ENCODE measurements at regions not wholly inside any gene's neighbourhood (a gene's known extent, or its start where the extent isn't known, plus 50 kb on each side); places are given as distances from the start of the nearest gene placed in this dataset.

GRCh38 chr4:59060895-59061294 lies 1950.7 kb upstream of the IGFBP7 start:
- TF ChIP-seq CTCF (conservative IDR thresholded peaks at IDR 0.05; ENCODE audit: low read depth, low read length) = no peak
- no peak for DNase-seq (ENCODE audit: low read depth)
- H3K4me3 ChIP-seq (ENCODE audit: low read length) = no peak overlapping the region

- DNase-seq (ENCODE audit: low read depth) = no peak
- no peak for TF ChIP-seq CTCF (conservative IDR thresholded peaks at IDR 0.05; ENCODE audit: low read depth, low read length)
- no peak overlapping the region for H3K4me3 ChIP-seq (ENCODE audit: low read length)
Observed at GRCh38 chr4:59063015-59063720, 1953.0 kb upstream of the IGFBP7 start.

GRCh38 chr4:59068722-59069418 lies 1958.7 kb upstream of the IGFBP7 start:
- TF ChIP-seq CTCF (conservative IDR thresholded peaks at IDR 0.05; ENCODE audit: low read depth, low read length) = no peak
- DNase-seq (ENCODE audit: low read depth) = no peak

GRCh38 chr4:59086410-59086809 lies 1976.2 kb upstream of the IGFBP7 start:
- no peak for TF ChIP-seq CTCF (conservative IDR thresholded peaks at IDR 0.05; ENCODE audit: low read depth, low read length)
- H3K4me3 ChIP-seq (ENCODE audit: low read length) = no peak overlapping the region
- no peak for DNase-seq (ENCODE audit: low read depth)

More at GRCh38 chr4:59068722-59069418, 1958.7 kb upstream of the IGFBP7 start:
- no peak overlapping the region for H3K4me3 ChIP-seq (ENCODE audit: low read length)

- TF ChIP-seq CTCF (conservative IDR thresholded peaks at IDR 0.05; ENCODE audit: low read depth, low read length) = no peak
- DNase-seq (ENCODE audit: low read depth) = no peak
- H3K4me3 ChIP-seq (ENCODE audit: low read length) = no peak overlapping the region
Observed at GRCh38 chr4:59091146-59092142, 1981.3 kb upstream of the IGFBP7 start.

- TF ChIP-seq CTCF (conservative IDR thresholded peaks at IDR 0.05; ENCODE audit: low read depth, low read length) = no peak
- DNase-seq (ENCODE audit: low read depth) = no peak
- no peak overlapping the region for H3K4me3 ChIP-seq (ENCODE audit: low read length)
Observed at GRCh38 chr4:59094505-59094904, 1984.3 kb upstream of the IGFBP7 start.

Measured in retinal pigment epithelial cell (primary cell).